NCI-H460 (cell line): ENCODE measurements at regions not wholly inside any gene's neighbourhood (a gene's known extent, or its start where the extent isn't known, plus 50 kb on each side); places are given as distances from the start of the nearest gene placed in this dataset.
"Not testable (repeated sequence)": the region's sequence is repeated elsewhere in the genome, so short reads cannot be mapped to it uniquely, and the experiment has no call there.

Experiments used
- DNase-seq: peaks from one replicate; pipeline ENCODE4 v3.0.0-alpha.2; 2016; ENCODE audit warnings: low read depth; ENCODE audit errors: extremely low read depth

- DNase-seq = no peak
Measured at GRCh38 chr5:98514215-98514614, 259.2 kb upstream of the RGMB start.

- DNase-seq = no peak
Measured at GRCh38 chr5:98516701-98517100, 256.8 kb upstream of the RGMB start.

- DNase-seq = no peak
Measured at GRCh38 chr5:98517560-98518366, 255.7 kb upstream of the RGMB start.

- no peak for DNase-seq
Measured at GRCh38 chr5:98518754-98519153, 254.7 kb upstream of the RGMB start.

- DNase-seq = no peak
Measured at GRCh38 chr5:98519571-98519970, 253.9 kb upstream of the RGMB start.

- DNase-seq = no peak
Measured at GRCh38 chr5:98521821-98522220, 251.6 kb upstream of the RGMB start.

- DNase-seq = no peak
Measured at GRCh38 chr5:98524773-98525172, 248.7 kb upstream of the RGMB start.

GRCh38 chr5:98527846-98528245 is 245.6 kb upstream of the RGMB start:
- no peak for DNase-seq

GRCh38 chr5:98529321-98529720 is 244.1 kb upstream of the RGMB start:
- DNase-seq = no peak

GRCh38 chr5:98530224-98530623 is 243.2 kb upstream of the RGMB start:
- DNase-seq = no peak

- DNase-seq = no peak
Measured at GRCh38 chr5:98535901-98536300, 237.6 kb upstream of the RGMB start.

GRCh38 chr5:98540056-98540455 is 233.4 kb upstream of the RGMB start:
- DNase-seq = no peak

GRCh38 chr5:98541641-98542040 is 231.8 kb upstream of the RGMB start:
- no peak for DNase-seq

GRCh38 chr5:98543490-98543889 is 230.0 kb upstream of the RGMB start:
- DNase-seq = no peak

- not testable (repeated sequence) for DNase-seq
Measured at GRCh38 chr5:98546924-98547323, 226.5 kb upstream of the RGMB start.

- no peak for DNase-seq
Measured at GRCh38 chr5:98556712-98557111, 216.8 kb upstream of the RGMB start.

- DNase-seq = no peak
Measured at GRCh38 chr5:98557916-98558315, 215.5 kb upstream of the RGMB start.

- DNase-seq = no peak
Measured at GRCh38 chr5:98563885-98564653, 209.4 kb upstream of the RGMB start.

GRCh38 chr5:98564836-98565235 is 208.6 kb upstream of the RGMB start:
- DNase-seq = no peak

- DNase-seq = no peak
Measured at GRCh38 chr5:98568336-98568735, 205.1 kb upstream of the RGMB start.

GRCh38 chr5:98569288-98569687 is 204.2 kb upstream of the RGMB start:
- DNase-seq = no peak

- no peak for DNase-seq
Measured at GRCh38 chr5:98570010-98570409, 203.5 kb upstream of the RGMB start.
